OCI-LY1 (cell line): ENCODE measurements at regions not wholly inside any gene's neighbourhood (a gene's known extent, or its start where the extent isn't known, plus 50 kb on each side); places are given as distances from the start of the nearest gene placed in this dataset.

Source experiments
- H2AFZ ChIP-seq: fragments of 200-600 bp; sonication (generic), shearing (Covaris generic); 2 replicates; pipeline ENCODE4 v1.6.0; 2014; ENCODE audit warnings: antibody characterized with exemption, mild to moderate bottlenecking, low read length
- H3F3A ChIP-seq: fragments of 200-600 bp; sonication (generic), shearing (Covaris generic); 2 replicates; pipeline ENCODE4 v1.6.0; 2014; ENCODE audit warnings: mild to moderate bottlenecking, antibody characterized with exemption, low read length, moderate library complexity; ENCODE audit not compliant: insufficient read depth
- H3K27ac ChIP-seq: fragments of 200-600 bp; sonication (generic); 2 replicates; pipeline ENCODE4 v1.5.1; 2014; ENCODE audit warnings: low read length, mixed run types, mild to moderate bottlenecking, low read depth; ENCODE audit not compliant: poor library complexity, severe bottlenecking
- H3K27me3 ChIP-seq: fragments of 200-600 bp; sonication (generic); 2 replicates; pipeline ENCODE4 v1.6.0; 2014; ENCODE audit warnings: antibody characterized with exemption, mild to moderate bottlenecking, low read length, moderate library complexity; ENCODE audit not compliant: insufficient read depth
- H3K36me3 ChIP-seq: fragments of 200-600 bp; sonication (generic); 2 replicates; pipeline ENCODE4 v1.6.1; 2014; ENCODE audit warnings: mild to moderate bottlenecking, antibody characterized with exemption, low read length, moderate library complexity, mixed read lengths; ENCODE audit not compliant: insufficient read depth
- H3K4me1 ChIP-seq: fragments of 200-600 bp; sonication (generic); 2 replicates; pipeline ENCODE4 v1.5.1; 2014; ENCODE audit warnings: mild to moderate bottlenecking, low read length, moderate library complexity; ENCODE audit not compliant: insufficient read depth, severe bottlenecking
- H3K4me2 ChIP-seq: fragments of 200-600 bp; sonication (generic), shearing (Covaris generic); 2 replicates; pipeline ENCODE4 v1.6.1; 2014; ENCODE audit warnings: low read length
- H3K4me3 ChIP-seq: fragments of 200-600 bp; sonication (generic); 2 replicates; pipeline ENCODE4 v1.5.1; 2014; ENCODE audit warnings: low read length, low read depth, mild to moderate bottlenecking, mixed read lengths; ENCODE audit not compliant: poor library complexity, severe bottlenecking
- H3K79me2 ChIP-seq: fragments of 200-600 bp; shearing (Covaris generic); 2 replicates; pipeline ENCODE4 v1.6.1; 2016; ENCODE audit warnings: mixed run types, low read length, mixed read lengths; ENCODE audit not compliant: insufficient read depth
- H3K9ac ChIP-seq: fragments of 200-600 bp; sonication (generic), shearing (Covaris generic); 2 replicates; pipeline ENCODE4 v1.6.1; 2014; ENCODE audit warnings: mild to moderate bottlenecking, low read length, mixed read lengths
- H3K9me2 ChIP-seq: fragments of 200-600 bp; sonication (generic), shearing (Covaris generic); 2 replicates; pipeline ENCODE4 v1.6.1; 2014; ENCODE audit warnings: low read depth, mild to moderate bottlenecking, low read length, mixed read lengths
- H3K9me3 ChIP-seq: fragments of 200-600 bp; shearing (Covaris generic); 2 replicates; pipeline ENCODE4 v1.6.1; 2014; ENCODE audit warnings: low read length, mixed read lengths
- H4K20me1 ChIP-seq: fragments of 200-600 bp; sonication (generic), shearing (Covaris generic); 2 replicates; pipeline ENCODE4 v1.6.0; 2016; ENCODE audit warnings: mild to moderate bottlenecking, low read length; ENCODE audit not compliant: insufficient read depth
- CTCF ChIP-seq: fragments of 200-600 bp; sonication (generic), shearing (Covaris generic); IDR thresholded peaks from 2 replicates; pipeline ENCODE4 v1.5.1; 2017; ENCODE audit warnings: mild to moderate bottlenecking, antibody characterized with exemption, low read length, moderate library complexity, mixed read lengths
- EZH2 ChIP-seq: fragments of 200-600 bp; sonication (generic), shearing (Covaris generic); IDR thresholded peaks from 2 replicates; pipeline ENCODE4 v1.8.0; 2017; ENCODE audit warnings: borderline replicate concordance, mixed run types, mild to moderate bottlenecking, antibody characterized with exemption, low read length, moderate library complexity, mixed read lengths

- Histone ChIP-seq H3K9me3 (no peaks in the 10 kb centered on the region), H3K79me2 (no peaks in the 10 kb centered on the region), H3K27me3 (no peaks in the 10 kb centered on the region), H3K4me1 (no peaks in the 10 kb centered on the region), H3K4me3 (no peak overlapping the region), H2AFZ (no peak overlapping the region), H4K20me1 (no peaks in the 10 kb centered on the region), H3K4me2 (no peak overlapping the region), H3F3A (no peaks in the 10 kb centered on the region), H3K27ac (no peak overlapping the region), H3K9ac (no peak overlapping the region), H3K9me2 (no peaks in the 10 kb centered on the region), H3K36me3 (no peaks in the 10 kb centered on the region)
- TF ChIP-seq EZH2 (no peak), CTCF (no peak)
These were observed 315.0 kb upstream of the SYT4 start for GRCh38 chr18:43592269-43592668.

GRCh38 chr18:43596105-43596712 lies 318.9 kb upstream of the SYT4 start:
- Histone ChIP-seq H2AFZ (no peak overlapping the region), H3K4me2 (no peak overlapping the region), H3K27me3 (no peaks in the 10 kb centered on the region)

GRCh38 chr18:43601432-43601831 lies 324.1 kb upstream of the SYT4 start:
- Histone ChIP-seq H3K4me2 (no peak overlapping the region), H3K36me3 (no peaks in the 10 kb centered on the region), H3K27me3 (no peaks in the 10 kb centered on the region), H3K27ac (no peak overlapping the region), H3K9me2 (no peaks in the 10 kb centered on the region), H3K9ac (no peak overlapping the region), H3K4me1 (no peaks in the 10 kb centered on the region), H2AFZ (no peak overlapping the region), H3K79me2 (no peaks in the 10 kb centered on the region), H3F3A (no peaks in the 10 kb centered on the region), H3K4me3 (no peak overlapping the region), H3K9me3 (peaks cover 3% of the 10 kb centered on the region; the same call in 1 of the 2 replicates), H4K20me1 (no peaks in the 10 kb centered on the region)
- TF ChIP-seq CTCF (no peak), EZH2 (no peak)

More at GRCh38 chr18:43596105-43596712, 318.9 kb upstream of the SYT4 start:
- Histone ChIP-seq H3K27ac (no peak overlapping the region), H3F3A (no peaks in the 10 kb centered on the region), H3K4me3 (no peak overlapping the region), H3K79me2 (no peaks in the 10 kb centered on the region), H3K9me2 (no peaks in the 10 kb centered on the region), H3K9me3 (no peaks in the 10 kb centered on the region), H3K36me3 (no peaks in the 10 kb centered on the region), H3K9ac (no peak overlapping the region), H3K4me1 (no peaks in the 10 kb centered on the region), H4K20me1 (no peaks in the 10 kb centered on the region)
- TF ChIP-seq CTCF (peak; percentile 51; the same call in 1 of the 2 replicates), EZH2 (no peak)
